Stomach (tissue), 4 donors: ENCODE measurements at regions not wholly inside any gene's neighbourhood (a gene's known extent, or its start where the extent isn't known, plus 50 kb on each side); places are given as distances from the start of the nearest gene placed in this dataset.

Experiments used
- CTCF ChIP-seq, 7 experiments: fragments of 450-650 bp in 4 of 7; fragments of 200-600 bp in 3 of 7; sonication (generic) in 3 of 7; IDR thresholded peaks; one replicate each; pipeline ENCODE4 v1.5.1; 2016 to 2019; ENCODE audit warnings: antibody characterized with exemption in 7 of 7, control low read depth in 2 of 7, mild to moderate bottlenecking in 1 of 7
- EP300 ChIP-seq: sonication (generic); formaldehyde crosslinking; IDR thresholded peaks from one replicate; pipeline ENCODE4 v1.6.1; 2017; ENCODE audit warnings: antibody characterized with exemption

DNA sequence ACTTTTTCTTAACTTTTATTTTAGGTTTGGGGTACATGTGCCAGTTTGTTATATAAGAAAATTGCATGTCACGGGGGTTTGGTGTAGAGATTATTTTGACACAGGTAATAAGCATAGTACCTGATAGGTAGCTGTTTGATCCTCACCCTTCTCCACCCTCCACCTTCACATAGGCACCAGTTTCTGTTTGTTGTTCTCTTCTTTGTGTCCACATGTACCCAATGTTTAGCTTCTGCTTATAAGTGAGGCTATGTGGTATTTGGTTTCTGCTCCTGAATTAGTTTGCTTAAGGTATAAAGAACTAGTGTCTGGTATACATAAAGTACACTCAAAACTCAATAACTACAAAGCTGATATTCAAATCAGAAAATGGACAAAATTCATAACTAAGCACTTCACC, 654.6 kb upstream of the LINC00305 start:
- TF ChIP-seq CTCF (IDR thresholded peaks at IDR 0.05) (no peak), EP300 (no peak)
